IPS DF 4.7 (cell line): ENCODE measurements at regions not wholly inside any gene's neighbourhood (a gene's known extent, or its start where the extent isn't known, plus 50 kb on each side); places are given as distances from the start of the nearest gene placed in this dataset.
A peak's percentile ranks its signal among the peaks of the same experiment; 100 is the strongest.

Experiments
- DNase-seq: peaks from one replicate; pipeline ENCODE4 v3.0.0-alpha.2; 2013; ENCODE audit warnings: low spot score; ENCODE audit errors: extremely low read depth

DNA sequence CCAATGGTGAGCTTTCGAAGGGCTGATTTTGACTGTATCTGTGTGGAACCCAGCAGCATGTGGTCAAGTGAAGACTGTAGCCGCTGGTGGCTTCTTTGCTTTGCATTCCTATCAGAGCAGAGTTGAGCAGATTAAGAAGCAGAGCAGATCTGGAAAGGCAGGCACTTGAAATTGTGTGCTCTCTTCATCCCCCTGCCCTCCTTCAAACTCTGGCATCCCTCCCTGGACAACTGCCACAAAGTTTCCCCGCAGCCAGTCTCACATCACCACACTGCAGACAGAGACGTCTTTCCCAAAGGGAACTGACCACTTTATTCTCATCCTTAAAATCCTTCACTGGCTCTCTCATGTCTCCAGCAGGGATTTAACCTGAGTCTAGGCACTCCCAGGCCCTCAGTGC is 237.1 kb upstream of the DYNLRB2 start:
- no peak for DNase-seq

DNA sequence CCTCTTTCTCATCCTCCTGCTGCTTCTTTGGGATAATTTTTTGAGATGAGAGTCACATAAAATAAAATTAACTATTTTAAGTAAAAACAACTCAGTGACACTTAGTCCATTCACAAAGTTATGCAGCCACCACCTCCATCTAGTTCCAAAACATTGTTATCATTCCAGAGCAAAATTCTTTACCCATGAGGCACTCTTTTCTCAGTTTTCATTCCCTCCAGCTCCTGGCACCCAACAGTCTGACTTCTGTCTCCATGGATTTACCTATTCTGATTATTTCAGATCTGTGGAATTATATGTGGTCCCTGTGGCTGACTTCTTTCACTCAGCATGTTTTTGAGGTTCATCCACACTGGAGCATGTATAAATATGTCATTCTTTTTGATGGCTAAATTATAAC is 239.9 kb upstream of the DYNLRB2 start:
- DNase-seq = no peak

DNA sequence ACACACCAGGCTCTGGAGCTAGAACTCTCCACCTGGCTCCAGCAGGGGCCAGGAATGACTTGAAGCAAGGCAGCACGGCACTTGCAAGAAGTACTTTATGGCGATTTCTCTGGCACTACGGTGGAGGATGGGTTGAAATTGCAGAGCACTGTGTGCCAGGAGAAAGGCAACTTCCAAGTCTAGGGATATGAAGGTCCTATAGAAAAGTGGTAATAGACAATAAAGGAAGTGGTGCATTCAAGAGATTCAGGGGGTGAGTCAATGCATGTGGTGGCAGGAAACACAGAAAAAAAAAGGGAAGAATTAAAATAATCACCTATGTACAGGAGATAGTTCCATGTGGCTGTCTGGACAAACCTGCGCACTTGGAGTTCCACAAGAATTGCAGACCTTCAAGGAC is 240.3 kb upstream of the DYNLRB2 start:
- DNase-seq = no peak

DNA sequence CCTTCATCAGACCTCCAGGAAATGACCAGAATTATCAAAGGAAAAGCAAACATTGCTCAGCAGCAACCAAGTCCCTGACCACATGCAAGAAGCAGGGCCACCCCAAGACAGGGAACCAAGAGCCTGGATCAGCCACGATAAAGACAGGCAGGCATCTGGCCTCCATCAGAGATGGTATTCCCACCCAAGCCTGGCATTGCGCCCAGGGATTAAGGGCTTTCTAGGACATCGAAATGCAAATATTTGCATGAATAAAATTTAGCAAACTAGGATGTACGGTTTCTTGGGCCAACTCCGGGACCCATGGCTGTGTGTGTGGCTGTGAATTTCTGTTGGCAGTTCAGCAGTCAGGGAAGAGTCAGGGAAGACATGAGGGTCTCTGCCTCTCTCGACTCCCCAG is 241.4 kb upstream of the DYNLRB2 start:
- no peak for DNase-seq

DNA sequence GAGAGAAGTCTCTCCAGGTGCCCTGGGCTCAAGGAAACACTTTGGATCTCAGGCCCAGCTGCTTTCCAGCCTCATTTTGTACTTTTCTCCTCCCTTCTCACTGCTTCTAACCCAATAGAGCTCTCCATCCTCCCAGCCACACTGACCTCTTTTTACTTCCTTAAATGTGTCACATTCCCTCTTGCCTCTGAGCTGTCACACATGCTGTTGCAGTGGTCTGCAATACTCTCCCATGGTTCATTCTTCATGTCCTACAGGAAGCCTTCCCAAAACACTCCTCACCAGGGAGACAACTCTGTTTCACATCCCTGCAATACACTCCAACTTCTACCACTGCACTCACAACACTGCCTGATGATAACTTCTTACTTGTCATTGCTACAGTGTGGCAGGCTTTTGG is 242.1 kb upstream of the DYNLRB2 start:
- DNase-seq = no peak

DNA sequence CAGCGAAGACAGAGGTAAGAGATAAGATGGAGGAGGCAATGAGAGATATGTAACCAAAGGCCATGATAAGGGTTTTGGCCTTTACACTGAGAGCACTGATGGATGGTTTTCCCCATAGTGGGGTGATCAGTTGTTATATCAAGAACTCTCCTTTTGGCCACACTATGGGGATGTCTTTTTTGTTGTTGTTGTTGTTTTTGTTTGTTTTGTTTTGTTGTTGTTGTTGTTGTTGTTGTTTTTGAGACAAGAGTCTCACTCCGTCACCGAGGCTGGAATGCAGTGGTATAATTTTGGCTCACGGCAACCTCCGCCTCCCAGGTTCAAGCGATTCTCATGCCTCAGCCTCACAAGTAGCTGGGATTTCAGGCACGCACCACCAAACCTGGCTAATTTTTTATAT is 244.8 kb upstream of the DYNLRB2 start:
- DNase-seq = no peak

DNA sequence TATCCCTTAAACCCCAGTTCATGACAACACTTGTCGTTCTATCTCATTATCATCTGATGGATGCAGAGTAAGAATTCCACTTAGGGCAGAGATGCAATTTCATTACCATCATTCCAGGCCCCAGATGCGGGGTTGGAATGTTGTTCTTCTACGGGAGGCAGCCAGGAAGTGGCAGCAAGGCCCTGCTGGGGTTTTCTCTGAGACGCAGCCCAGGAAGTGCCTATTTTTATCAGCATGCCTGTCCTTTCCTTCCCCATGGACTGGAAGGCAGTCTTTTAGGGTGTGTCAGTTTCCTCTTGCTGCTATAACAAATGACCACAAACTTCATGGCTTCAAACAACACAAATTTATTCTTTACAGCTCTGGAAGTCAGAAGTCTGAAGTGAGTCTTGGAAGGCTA is 246.6 kb upstream of the DYNLRB2 start:
- DNase-seq = no peak

DNA sequence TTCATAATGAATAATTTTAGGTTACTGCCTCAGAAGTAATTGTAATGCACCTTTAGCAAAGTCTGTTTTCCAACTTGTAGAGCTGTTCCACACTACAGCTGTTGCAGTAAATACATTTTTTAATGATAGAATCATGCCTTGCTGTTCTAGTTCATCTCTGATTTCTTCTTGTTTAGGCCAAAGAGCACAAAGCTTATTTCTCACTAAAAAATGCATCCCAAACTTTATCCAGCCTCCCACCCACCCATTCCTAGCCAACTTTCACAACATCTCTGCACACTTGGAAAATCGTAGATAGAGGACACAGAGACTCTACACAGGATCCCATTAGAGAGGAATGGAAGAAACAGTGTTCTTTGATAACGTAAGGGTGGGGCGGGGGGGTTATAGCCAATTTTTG is 252.2 kb upstream of the DYNLRB2 start:
- no peak for DNase-seq

DNA sequence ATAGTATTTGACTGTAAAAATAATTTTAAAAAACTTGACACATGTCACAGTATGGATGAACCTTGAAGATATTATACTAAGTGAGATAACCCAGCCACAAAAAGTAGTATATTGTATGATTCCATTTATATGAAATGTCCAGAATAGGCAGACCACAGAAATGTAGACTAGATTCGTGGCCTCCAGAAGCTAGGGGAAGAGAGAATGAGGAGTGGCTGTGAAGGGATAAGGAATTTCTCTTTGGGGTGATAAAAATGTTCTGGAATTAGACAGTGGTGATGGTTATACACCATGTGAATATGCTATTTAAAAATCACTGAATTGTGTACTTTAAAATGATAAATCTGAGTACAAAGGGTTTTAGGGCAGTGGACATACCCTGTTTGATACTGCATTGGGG is 253.1 kb upstream of the DYNLRB2 start:
- DNase-seq = no peak

DNA sequence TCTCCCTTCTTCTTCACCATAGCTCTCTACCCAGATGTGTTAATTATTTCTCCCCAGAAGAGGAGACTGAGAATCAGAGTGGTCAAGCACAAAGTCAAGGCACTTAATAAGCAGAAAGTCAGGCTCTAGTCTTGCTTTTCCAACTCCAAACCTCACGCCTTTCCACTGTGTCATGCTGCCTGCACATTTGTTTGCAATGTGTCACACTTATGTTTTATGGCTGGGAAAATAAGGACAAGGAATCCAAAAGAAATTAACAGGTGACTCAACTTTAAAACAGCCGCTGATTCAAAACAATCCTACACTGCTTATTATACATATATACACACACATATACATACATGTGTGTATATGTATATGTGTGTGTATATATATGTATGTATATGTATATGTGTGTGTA is 255.7 kb upstream of the DYNLRB2 start:
- no peak for DNase-seq

DNA sequence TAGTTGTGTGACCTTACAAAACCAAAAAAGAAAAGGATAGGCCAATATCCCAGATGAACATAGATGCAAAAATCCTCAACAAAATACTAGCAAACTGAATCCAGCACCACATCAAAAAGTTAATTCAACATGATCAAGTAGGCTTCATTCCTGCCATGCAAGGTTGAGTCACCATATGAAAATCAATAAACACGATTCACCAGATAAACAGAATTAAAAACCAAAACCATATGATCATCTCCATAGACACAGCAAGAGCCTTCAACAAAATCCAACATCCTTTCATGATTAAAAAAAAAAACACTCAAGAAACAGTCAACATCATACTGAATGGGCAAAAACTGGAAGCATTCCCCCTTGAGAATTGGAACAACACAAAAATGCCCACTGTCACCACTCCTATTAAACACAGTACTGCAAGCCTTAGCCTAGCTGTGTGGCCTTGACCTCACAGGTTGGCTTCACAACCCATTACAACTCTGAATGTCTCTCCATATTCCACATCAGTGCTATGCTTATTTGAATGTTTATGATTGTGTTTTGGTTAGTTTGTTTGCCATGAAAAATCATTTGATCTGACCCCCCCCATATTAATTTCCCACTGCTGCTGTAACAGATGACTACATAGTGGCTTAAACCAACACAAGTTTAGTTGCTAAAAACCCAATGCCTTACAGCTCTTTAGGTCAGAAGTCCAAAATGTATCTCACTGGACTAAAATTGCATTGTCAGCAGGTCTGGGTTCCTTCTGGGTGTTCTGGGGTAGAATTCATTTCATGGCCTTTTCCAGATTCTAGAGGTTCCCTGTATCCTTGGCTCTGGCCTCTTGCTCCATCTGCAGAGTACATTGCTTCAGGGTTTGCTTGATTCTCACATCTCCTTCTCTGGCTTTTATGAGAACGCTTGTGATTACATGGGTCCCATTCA is 257.1 kb upstream of the DYNLRB2 start:
- no peak for DNase-seq

DNA sequence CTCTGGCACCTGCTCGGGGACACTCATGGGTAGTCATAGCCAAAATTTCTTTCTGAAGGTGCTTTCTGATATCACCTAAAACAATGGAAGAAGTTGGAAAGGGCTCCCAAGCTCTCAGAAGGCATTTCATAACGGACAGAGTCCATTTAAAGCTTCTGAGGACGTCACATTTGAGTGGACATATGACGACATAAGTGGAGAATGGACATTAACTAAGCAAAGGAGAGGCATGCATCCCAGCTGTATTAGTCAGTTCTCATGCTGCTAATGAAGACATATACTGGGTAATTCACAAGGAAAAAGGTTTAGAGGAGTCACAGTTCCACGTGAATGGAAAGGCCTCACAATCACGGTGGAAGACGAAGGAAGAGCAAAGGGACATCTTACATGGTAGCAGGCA is 260.2 kb upstream of the DYNLRB2 start:
- no peak for DNase-seq

DNA sequence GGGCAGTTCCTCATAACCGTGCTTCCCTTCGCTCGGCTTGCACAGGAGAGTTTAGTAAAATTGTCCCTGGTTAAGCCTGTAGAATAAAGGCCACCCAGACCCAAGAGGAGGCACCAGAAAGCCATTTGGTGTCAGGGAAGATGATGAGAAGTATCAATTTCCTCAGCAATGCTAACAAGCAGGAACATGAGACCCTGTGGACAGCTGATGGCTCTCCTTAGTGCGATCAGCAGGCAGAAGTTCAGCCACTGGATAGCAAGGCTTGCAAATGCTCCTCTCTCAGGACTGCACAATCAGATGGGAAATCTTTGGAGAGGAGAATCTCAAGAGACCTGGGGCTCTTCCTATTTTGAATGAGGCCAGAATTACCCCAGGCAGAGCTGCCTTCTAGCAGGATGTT is 261.1 kb upstream of the DYNLRB2 start:
- DNase-seq = no peak

DNA sequence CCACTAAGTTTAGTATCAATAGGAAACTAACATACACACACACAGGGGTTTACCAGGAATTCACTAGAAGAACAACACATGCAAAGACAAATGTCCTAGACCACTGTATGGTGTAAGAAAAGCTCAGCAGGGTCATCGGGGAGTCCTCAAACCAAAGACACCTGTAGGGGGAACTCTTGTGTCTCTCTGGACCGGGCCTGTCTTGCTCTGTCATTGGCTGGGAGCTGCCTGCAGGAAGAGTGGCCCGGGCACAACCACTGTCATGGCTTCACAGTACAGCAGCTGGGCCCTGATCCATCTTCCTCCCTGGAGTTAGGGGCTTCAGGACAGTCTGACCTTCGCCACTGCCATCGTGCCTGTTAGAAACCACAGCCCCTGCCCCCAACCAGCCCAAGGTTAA is 263.6 kb upstream of the DYNLRB2 start:
- DNase-seq = peak; percentile 30

DNA sequence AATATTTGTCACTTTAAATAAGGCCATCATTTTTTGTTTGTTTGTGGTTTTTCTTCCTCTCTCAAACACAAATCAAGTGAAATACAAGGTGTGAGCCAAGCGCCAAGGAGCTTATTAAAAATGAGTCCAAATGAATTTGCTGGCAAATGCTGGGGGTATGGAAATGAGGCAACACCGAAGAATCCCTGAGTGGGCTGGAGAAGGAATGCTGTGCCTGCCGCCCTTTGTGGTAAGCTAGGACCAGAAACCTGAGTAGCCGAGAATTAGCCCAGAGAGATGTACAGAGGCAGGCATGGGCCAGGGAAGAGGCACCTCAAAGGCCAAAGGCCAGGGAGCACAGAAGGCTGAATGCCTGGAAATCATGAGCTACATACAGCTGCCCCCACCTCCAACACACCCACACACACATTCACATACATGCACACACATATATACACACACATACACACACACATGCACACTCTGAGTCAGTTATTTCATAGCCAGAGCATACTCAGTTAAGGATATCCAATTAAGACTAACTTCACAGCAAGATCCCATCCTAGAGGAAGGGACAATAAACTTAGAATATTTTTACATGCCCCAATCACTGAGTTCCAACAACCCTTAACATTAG is 266.1 kb upstream of the DYNLRB2 start:
- DNase-seq = no peak

DNA sequence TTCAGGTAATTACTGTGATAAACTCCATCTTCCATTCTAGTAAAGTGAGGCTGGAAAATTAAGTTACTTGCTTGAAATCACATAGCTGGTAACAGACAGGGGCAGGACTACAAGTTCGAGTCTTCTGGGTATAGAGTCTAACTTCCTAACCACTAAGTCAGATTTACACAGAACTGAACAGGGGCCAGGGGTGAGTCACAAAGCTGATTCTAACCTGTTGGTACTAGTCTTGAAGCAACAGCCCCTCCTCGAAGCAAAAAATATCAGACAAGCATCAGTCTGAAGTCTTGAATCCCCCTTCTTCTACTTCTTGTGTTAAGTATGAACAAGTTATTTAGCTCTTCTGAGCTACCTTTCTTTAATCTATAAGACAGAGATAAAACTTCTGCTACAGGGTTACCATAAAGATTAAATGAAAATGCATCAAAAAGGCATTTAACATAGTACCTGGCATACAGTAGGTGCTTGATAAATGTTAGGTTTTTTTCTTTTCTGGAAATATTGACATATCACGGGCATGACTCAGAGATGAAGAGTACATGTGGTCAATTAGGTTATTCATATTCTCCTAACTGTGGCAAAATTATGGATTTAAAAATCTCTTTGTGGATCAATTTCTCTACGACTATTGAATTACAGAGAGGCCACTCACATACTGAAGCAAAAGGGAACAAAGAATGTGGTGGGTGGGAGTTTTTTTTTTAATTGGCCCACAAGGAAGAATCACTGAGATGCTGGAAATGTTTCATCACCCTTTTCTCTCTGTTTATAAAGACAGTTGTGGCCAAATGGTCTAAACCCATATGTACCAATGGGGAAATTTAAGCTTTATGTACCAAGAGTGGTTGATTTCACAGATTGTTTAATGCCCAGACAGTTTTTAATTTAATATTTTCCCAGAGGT is 266.9 kb upstream of the DYNLRB2 start:
- no peak for DNase-seq

DNA sequence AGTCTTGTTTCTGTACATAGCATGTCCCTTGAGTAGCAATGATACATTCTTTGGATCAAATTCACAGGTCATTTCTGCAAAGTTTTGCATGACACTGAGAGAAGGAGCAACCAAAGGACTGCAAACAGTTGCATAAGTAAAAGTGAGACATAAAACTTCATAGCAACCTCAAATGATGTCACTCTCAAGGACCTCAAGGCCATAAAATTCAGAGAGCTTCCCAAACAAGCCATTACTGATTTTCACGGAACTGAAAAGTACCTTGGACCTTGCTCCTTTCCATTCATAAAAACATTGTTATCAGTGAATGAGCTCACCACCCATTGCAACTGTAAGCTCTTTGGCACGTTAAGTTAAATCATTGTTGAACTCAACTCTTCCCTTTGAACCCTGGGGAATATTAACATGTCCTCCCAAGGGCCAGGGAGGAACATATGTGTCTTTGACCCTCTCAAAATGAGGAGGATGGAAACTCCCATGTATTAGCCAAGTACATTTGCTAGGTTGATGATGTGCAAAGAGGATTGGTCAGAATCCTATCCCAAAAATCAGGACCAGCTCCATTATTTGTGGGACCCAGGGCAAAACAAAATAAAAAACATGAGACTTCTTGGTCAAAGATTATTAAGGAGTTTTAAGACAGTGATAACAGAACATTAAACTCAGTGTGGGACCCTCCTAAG is 275.0 kb upstream of the DYNLRB2 start:
- DNase-seq = no peak

DNA sequence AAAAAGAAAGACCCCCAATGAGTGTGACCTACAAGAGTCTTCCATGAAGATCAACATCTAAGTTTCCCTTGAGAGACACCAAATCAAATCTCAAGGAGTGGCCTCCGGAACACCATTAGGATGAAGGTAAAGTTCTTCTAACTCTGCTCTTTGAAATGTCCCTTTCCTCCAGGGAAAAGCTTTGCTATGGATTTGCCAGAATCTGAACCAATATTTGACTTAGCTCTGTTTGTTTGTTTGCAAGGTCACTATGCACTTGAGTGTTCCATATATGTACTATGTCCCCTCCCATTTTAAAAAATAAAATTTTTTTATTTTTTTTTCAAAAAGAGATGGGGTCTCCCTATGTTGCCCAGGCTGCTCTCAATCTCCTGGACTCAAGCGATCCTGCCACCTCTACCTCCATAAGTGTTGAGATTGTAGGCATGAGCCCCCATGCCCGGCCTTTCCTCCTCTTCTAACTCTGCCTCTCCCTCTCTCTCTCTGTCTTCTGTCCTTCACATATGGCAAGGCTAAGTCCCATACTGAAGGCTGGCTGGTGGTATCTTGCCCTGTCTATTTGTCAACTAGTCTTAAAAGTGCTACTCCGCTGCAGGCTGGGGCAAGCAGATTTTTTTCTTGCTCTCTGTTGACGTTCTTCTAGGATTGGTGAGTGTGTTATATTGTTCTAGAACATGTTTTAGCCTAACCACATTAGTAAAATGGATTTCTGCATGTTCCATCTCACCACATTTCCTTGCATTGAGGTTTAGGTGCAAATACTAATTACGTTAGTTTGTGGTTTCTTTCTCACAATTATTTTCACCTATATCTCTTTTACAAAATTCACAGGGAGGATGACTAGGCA is 276.7 kb upstream of the DYNLRB2 start:
- DNase-seq = no peak

DNA sequence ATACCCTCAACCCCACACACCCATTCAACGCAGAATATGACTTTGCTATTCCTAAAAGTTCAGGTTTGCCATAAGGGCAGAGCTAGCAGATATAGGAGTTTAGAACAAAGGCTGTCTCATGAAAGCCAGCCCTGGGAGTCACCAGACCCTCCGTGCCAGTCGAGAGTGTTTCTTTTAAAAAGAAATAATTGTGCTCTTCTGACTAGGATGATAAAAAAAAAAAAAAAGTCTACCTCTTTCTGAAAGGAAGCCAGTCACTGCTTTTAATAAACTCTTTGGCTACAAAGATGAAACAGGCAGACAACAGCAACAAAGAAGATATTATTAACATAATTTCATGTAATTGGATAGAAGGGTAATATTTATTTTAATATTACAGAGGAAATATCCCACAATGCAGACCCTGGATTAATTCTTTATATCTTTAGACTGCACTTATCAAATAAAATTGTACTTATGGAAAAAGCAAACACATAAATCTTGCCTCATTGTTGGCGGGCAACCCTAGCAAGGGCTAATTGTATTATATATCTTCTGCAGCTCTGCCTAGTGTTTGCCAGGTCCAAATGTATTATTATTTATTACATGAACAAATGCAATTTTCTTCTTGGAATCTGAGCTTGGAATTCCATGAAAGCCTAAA is 277.5 kb upstream of the DYNLRB2 start:
- no peak for DNase-seq

DNA sequence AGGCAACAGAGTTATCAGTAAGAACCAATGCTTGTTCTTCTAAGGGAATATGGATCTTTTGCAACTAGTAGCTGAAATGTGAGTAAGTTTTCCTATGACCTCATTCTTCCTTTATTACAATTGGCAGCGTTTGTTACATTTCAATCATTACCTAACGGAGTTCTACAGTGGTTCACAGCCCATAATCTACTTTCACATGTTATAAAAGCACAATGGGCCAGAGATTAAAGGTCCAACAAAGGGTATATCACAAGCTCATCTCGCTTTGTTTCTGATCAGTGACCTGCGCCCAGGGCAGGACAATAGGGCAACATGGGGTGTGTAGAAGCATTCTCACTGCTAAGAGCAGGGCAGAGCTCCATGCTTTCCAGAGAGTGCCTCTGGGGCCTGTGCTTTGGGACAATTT is 279.9 kb upstream of the DYNLRB2 start:
- DNase-seq = no peak
